ENCODE measurements at regions not wholly inside any gene's neighbourhood (a gene's known extent, or its start where the extent isn't known, plus 50 kb on each side); places are given as distances from the start of the nearest gene placed in this dataset.

DNA sequence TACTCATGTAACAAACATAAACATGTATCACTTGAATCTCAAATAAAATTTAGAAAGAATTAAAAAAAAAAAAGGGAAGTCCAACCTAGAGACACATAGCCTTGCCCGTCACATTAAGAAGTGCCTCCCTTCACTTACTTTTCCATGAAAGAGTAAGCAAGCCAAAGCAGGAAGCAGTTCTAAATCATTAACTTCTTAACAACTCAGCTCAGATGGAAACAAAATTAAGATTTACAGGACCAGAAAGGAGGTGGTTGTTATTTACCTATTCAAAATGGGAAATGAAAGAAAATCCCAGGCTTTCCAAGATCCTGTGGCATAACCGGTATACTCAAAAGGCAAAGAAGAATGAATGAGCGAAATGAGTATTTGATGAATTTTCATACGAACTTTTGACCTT lies 258.6 kb upstream of the DCN start:
- no peak for DNase-seq (ENCODE audit: low spot score)
- H3K27ac ChIP-seq, result no peak overlapping the region
- POLR2A ChIA-PET (ENCODE audit: low non-redundant PET), result no interaction called here
- TF ChIP-seq, protein P1, sequence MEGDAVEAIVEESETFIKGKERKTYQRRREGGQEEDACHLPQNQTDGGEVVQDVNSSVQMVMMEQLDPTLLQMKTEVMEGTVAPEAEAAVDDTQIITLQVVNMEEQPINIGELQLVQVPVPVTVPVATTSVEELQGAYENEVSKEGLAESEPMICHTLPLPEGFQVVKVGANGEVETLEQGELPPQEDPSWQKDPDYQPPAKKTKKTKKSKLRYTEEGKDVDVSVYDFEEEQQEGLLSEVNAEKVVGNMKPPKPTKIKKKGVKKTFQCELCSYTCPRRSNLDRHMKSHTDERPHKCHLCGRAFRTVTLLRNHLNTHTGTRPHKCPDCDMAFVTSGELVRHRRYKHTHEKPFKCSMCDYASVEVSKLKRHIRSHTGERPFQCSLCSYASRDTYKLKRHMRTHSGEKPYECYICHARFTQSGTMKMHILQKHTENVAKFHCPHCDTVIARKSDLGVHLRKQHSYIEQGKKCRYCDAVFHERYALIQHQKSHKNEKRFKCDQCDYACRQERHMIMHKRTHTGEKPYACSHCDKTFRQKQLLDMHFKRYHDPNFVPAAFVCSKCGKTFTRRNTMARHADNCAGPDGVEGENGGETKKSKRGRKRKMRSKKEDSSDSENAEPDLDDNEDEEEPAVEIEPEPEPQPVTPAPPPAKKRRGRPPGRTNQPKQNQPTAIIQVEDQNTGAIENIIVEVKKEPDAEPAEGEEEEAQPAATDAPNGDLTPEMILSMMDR (conservative IDR thresholded peaks at IDR 0.05; ENCODE audit: low read depth), result no peak
- CTCF ChIA-PET, result no interaction called here

DNA sequence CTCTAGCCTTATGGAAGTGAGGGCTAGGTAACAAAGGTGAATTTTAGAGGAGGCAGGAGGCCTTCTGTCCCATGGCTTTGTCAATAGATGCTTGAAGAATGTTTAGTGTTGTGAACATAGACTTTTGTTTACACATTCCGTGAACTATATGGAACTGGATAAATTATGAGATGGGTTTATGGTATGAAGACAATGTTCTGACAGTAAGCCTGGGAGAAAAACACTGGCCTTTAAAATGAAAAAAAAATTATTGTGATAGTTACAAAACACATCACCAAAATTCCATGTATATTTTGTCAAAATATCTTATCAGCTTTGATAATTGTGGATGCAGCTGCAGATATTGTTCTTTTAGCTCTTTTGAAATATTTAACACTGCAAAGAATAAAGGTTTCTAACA lies 251.5 kb upstream of the DCN start:
- POLR2A ChIA-PET (ENCODE audit: low non-redundant PET), result no interaction called here
- no peak overlapping the region for H3K27ac ChIP-seq
- DNase-seq (ENCODE audit: low spot score), result no peak
- TF ChIP-seq, protein P1 (conservative IDR thresholded peaks at IDR 0.05; ENCODE audit: low read depth), result no peak
- CTCF ChIA-PET, result interaction anchor here (0.6 to 0.7 kb wide), 3 partner anchors 10 to 996 kb away, joined by 3 to 4 read pairs (median 3); no protein-coding TSS in a partner anchor

DNA sequence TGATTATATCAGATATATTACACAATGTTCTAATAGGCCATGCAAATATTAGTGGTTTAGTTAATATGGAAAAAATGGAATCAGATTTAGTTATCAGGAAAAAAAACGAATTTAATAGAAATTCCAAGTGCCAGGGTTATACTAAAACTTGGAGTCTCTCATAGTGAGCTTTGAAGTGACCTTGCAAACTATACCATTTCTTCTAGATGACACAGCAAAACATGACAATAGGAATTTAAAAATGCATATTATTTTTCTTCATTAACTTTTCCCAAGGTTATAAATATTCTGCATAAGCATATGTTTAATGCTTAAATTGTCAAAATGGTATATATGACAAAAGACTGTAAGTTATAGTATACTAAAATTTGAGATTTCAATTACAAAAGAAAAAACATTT lies 250.1 kb upstream of the DCN start:
- no peak for DNase-seq (ENCODE audit: low spot score)
- TF ChIP-seq, protein P1 (conservative IDR thresholded peaks at IDR 0.05; ENCODE audit: low read depth), result no peak
- POLR2A ChIA-PET (ENCODE audit: low non-redundant PET), result no interaction called here
- CTCF ChIA-PET, result no interaction called here
- H3K27ac ChIP-seq, result no peak overlapping the region

DNA sequence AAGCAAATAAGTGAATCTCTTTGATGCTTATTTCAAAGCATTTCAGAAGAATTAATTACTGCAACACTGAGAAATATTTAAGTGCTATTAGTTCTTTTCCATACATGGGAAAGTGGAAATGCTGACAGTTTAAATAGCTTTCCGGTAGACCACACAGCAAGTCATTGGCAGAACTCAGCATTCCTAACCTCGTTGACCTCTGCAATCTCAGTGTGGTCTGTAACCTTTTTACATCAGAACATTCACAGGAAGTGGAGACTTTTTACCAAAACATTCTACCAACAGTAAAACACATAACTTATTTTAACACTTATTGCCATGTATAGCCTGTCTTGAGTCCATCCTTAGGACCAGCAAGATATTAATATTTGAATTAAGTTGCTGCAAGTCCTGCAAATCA lies 249.5 kb upstream of the DCN start:
- CTCF ChIA-PET, result no interaction called here
- DNase-seq (ENCODE audit: low spot score), result no peak
- POLR2A ChIA-PET (ENCODE audit: low non-redundant PET), result no interaction called here
- no peak overlapping the region for H3K27ac ChIP-seq
- TF ChIP-seq, protein P1 (conservative IDR thresholded peaks at IDR 0.05; ENCODE audit: low read depth), result no peak

DNA sequence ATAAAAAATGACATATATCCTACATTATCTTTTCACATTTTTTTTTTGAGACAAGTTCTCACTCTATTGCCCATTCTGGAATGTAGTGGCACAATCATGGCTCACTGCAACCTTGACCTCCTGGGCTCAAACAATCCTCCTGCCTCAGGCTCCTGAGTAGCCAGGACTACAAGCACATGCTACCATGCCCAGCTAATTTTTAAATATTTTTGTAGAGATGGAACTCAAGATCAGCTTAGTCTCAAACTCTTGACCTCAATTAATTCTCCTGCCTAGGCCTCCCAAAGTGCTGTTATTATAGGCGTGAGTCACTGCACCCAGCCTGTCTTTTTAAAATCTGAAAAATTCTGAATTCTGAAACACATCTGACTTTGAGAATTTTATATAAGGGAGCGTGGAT lies 241.9 kb upstream of the DCN start:
- TF ChIP-seq, protein P1 (conservative IDR thresholded peaks at IDR 0.05; ENCODE audit: low read depth), result no peak
- POLR2A ChIA-PET (ENCODE audit: low non-redundant PET), result no interaction called here
- DNase-seq (ENCODE audit: low spot score), result no peak
- CTCF ChIA-PET, result no interaction called here
- no peak overlapping the region for H3K27ac ChIP-seq

DNA sequence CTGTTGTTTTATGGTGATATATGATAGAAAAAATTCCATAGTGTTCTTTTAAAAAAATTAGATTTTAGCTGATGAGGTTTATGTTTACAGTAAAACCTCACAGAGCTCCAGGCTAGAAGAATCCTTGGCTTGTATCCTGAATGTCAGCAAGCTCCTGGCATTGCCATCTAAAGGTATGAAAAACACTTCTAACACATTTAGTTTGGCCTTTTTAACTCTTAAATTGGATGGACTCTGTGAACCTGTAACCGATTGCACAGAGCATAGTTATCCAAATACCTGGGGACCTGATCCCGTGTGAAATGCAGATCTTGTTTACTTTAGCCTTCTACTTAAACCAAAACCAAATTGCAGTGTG lies 241.1 kb upstream of the DCN start:
- no peak overlapping the region for H3K27ac ChIP-seq
- DNase-seq (ENCODE audit: low spot score), result no peak
- TF ChIP-seq, protein P1 (conservative IDR thresholded peaks at IDR 0.05; ENCODE audit: low read depth), result no peak
- ChIA-PET CTCF (no interaction called here), POLR2A (ENCODE audit: low non-redundant PET) (no interaction called here)

Data from RWPE1 (cell line).